ENCODE measurements at regions not wholly inside any gene's neighbourhood (a gene's known extent, or its start where the extent isn't known, plus 50 kb on each side); places are given as distances from the start of the nearest gene placed in this dataset.
"Not testable (repeated sequence)": the region's sequence is repeated elsewhere in the genome, so short reads cannot be mapped to it uniquely, and the experiment has no call there.

DNA sequence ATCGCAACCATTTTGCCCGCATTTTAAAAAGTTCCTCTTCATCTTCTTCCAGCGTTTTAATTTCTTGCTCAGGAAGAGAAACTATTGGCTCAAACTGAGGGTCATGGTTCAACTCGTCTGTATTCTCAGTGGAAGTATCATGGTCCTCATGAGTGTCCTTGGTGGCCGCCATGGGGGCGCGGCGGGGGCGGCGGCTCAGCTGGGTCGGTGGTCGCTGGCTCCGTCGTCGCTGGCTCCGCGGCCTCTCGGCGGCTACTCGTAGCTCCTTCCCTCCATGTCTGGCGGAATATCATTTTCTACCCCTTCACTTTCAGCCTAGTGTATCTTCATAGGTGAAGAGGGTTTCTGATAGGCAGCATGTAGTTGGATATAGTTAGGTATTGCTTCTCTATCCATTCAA lies 492.0 kb upstream of the MAGEB18 start:
- DNase-seq = no peak

- no peak for DNase-seq
Observed at GRCh38 chrX:25648790-25649189, 489.4 kb upstream of the MAGEB18 start.

GRCh38 chrX:25650216-25650820 lies 487.8 kb upstream of the MAGEB18 start:
- no peak for DNase-seq

- no peak for DNase-seq
Observed at GRCh38 chrX:25659317-25659716, 478.8 kb upstream of the MAGEB18 start.

DNA sequence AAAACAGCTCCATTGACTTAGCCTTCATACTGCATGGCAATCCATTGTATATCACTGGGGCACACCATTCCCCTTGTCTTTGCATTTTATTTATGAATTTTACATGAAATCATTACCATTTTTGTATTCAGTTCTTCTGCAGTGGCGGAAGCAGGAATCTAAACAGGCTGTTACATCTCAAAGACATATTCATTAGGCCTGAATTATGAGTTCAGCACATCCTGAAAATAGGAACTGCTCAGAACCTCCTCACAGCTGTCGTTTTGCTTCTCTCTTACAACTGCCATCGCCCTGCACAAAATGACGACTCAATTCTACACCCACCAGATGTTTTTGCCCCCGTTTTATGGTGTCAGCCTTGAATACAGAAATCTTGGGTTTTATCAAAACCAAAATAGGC lies 474.4 kb upstream of the MAGEB18 start:
- no peak for DNase-seq

DNA sequence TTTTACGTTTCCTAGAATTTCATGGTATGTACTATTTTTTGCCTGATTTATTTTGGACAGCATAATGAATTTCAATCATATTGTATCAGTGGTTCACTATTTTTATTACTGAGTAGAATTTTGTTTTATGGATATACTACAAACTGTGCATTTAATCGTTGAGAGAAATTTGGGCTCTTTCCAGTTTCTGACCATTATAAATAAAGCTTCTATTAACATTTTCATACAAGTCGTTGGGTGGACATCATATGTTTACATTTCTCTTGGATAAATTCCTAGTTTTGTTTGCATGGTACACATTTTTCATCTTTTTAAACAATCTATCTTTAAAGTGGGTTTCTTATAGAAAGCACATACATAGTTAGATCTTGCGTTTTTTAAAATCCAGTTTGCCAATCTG lies 472.7 kb upstream of the MAGEB18 start:
- no peak for DNase-seq

- DNase-seq = no peak
Observed at GRCh38 chrX:25667681-25668080, 470.5 kb upstream of the MAGEB18 start.

- DNase-seq = no peak
Observed at GRCh38 chrX:25674776-25675175, 463.4 kb upstream of the MAGEB18 start.

GRCh38 chrX:25701876-25702275 lies 436.3 kb upstream of the MAGEB18 start:
- DNase-seq = no peak

- no peak for DNase-seq
Observed at GRCh38 chrX:25717122-25717521, 421.0 kb upstream of the MAGEB18 start.

DNA sequence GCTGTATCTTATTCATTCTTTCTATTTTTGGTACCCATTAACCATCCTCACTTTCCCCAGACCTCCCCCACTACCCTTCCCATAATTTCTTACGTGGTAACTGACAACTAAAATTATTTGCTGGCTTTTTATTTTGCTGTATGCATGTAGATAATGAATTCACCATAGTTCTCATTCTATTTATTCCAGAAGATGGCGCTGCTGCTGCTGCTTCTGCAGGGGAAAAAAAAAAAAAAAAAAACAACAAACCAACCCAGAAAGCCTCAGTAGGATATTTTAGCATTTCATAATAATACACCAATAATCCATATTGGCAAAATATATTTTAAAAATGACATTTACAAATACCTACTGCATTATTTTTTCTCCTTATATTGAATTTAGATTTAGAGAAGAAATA lies 416.6 kb upstream of the MAGEB18 start:
- peak; percentile 14 for DNase-seq

DNA sequence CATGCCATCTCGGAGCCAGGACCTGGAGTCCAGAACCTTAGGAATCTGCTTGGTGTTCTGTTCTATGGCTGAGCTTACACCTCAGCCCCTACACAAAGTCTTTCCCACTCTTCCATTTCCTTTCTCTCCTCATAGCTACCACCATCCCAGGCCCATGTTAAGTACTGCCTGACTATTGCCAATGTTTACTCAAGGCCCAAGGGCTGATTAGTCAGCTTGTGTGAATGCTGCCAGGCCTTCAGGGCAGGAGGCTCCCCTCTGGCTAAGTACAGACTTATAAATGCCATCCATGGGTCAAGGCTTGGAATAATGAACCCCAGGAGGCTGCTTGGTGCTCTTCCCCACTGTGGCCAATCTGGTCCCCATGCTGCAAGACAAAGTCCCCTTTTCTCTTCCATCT lies 411.6 kb upstream of the MAGEB18 start:
- no peak for DNase-seq

DNA sequence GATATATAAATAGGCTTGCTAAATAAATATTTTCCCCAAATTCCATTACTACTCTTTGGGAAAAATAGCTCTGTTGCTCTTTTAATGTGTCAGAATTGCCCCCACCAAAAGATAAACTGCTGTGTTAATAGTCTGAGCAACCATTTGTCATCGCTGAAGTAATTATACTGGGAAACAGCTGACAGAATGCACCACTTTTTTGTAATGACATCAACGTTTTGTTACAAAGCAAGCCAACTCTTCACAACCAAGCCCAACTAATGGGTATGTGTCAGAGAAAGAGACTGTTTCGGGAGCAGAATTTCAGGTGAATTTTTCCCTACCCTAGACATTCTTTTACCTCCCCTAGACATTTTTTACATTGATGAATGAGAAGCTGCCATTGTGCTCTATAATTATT lies 405.0 kb upstream of the MAGEB18 start:
- DNase-seq = no peak

DNA sequence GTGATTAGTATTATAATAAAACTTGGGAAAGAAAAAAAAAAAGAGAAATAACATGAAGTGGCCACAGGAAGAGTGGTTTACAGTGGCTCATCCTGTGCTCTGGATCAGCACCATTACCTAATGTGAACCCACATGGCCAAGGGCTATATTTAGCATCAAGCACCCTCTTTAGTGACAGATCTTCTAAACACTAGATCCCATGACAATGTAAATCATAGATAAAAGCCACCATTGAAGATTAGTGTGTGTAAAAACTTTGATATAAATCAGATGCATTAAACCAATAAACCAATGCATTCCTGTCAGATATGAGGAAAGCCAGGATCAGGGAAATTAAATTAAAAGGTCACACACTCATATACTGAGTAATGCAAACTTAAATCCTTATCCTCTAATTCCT lies 400.6 kb upstream of the MAGEB18 start:
- DNase-seq = no peak

DNA sequence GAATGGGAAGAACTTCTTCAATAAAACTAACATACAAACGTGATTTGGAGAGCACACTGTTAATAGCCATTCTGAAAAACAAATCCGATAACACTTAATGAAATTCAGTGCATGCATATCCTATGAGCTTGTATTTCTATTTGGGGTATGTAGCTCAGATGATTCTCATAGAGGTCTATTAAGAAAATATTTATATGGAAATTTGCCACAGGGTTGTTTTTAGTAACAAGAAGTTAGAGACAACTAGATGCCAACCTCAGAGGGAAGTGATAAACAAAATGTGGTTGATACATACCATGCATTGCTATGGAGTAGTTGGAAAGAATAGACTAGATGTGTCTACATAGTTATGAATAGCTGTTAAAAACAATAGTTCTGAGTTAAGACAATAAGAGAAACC lies 395.8 kb upstream of the MAGEB18 start:
- DNase-seq = no peak

GRCh38 chrX:25754399-25754798 lies 383.7 kb upstream of the MAGEB18 start:
- no peak for DNase-seq

GRCh38 chrX:25755194-25755593 lies 382.9 kb upstream of the MAGEB18 start:
- DNase-seq = no peak

DNA sequence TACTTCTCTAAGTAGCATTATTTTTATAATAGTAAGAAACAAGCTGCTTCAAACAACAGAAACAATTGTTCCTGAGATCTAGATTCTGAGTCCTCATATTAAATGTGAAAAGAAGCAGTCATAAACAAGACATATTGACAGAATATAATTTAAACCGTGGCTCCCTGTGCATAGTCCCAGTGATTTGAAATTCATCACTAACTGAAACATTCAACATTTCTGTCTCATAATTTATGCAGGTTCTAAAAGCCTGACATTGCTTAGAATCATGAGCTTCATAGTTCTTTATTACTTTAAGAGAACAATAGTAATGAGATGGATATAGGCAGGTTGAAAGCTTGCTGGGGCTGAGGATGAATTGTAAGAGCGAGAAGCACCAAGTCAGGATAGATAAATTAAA lies 375.5 kb upstream of the MAGEB18 start:
- DNase-seq = no peak

GRCh38 chrX:25771853-25772252 lies 366.3 kb upstream of the MAGEB18 start:
- not testable (repeated sequence) for DNase-seq

DNA sequence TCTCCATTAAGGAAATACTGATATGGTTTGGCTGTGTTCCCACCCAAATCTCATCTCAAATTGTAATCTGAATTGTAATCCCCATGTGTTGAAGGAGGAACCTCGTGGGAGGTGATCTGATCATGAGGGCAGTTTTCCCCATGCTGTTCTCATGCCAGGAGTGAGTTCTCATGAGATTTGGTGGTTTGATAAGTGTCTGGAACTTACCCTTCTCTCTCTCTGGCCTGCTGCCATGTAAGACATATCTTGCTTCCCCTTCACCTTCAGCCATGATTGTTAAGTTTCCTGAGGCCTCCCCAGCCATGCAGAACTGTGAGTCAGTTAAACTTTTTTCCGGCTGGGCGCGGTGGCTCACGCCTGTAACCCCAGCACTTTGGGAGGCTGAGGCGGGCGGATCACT lies 340.3 kb upstream of the MAGEB18 start:
- not testable (repeated sequence) for DNase-seq

- DNase-seq = no peak
Observed at GRCh38 chrX:25805744-25806143, 332.4 kb upstream of the MAGEB18 start.

GRCh38 chrX:25807022-25807421 lies 331.1 kb upstream of the MAGEB18 start:
- no peak for DNase-seq

DNA sequence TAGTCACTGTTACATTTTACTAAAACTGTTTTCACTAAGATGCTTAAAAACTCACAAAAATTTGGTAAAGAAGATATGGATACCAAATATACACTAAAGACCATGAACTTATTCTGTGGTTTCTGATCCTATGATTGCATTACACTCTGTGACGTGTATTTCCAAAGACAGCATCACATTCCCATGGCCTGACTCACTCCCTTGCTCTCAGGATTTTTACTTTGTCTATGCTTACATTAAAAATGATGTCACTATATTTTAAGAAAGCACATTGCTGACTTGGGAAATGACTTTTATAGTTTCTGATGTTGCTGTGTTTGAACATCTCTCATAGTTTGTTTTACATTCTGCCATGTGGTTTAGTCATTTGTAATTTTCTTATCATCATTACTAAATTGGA lies 327.9 kb upstream of the MAGEB18 start:
- DNase-seq = no peak

- DNase-seq = no peak
Observed at GRCh38 chrX:25819879-25820278, 318.3 kb upstream of the MAGEB18 start.

DNA sequence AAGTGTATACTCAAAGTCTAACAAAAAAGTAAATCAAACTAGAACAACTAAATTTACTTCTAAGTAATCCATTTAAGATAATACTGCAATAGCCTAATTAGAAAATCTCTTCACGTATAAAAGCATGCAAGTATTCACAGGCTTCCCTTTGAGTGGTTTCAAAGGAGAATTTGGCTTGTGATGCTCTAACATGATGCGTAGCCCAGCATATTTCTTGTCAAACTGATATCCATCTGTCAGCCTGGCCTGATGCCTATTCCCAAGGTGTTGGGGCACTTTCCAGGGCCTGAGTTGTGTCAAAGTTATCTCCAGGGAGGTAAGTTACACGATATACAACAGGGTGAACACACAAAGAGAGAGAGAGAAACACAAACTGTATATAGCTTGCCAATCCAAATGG lies 287.0 kb upstream of the MAGEB18 start:
- no peak for DNase-seq

DNA sequence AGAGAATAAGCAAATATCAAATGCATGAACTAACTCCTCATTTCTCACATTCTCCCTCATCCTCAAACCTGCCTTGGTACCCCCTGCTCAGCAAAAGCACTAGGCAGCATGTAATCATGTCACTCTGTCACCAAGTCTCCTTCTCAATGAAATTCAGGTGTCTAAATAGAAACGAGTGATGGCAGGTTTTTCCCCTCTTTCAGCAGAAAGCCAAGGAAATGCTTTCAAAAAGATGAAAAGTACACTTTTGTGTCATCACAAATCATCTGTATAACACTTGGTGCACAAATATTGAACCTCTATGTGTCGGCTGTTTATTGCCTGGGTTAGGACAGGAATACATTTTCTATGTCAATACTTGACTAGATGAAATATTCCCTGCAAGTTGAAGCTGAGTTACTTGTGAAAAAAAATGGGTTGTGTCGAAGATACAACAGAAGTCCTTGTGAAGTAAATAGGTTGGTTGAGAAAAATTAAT lies 285.1 kb upstream of the MAGEB18 start:
- DNase-seq = no peak
